GM12872 (cell line): ENCODE measurements at regions not wholly inside any gene's neighbourhood (a gene's known extent, or its start where the extent isn't known, plus 50 kb on each side); places are given as distances from the start of the nearest gene placed in this dataset.

Source experiments
- TF ChIP-seq, protein P1 (sequence below): IDR thresholded peaks from 3 replicates; pipeline ENCODE4 v1.5.1; 2011; ENCODE audit warnings: low read depth, mild to moderate bottlenecking, low read length, moderate library complexity; ENCODE audit not compliant: insufficient read depth

GRCh38 chr4:176925962-176926361 is 133.2 kb upstream of the VEGFC start:
- TF ChIP-seq, protein P1, sequence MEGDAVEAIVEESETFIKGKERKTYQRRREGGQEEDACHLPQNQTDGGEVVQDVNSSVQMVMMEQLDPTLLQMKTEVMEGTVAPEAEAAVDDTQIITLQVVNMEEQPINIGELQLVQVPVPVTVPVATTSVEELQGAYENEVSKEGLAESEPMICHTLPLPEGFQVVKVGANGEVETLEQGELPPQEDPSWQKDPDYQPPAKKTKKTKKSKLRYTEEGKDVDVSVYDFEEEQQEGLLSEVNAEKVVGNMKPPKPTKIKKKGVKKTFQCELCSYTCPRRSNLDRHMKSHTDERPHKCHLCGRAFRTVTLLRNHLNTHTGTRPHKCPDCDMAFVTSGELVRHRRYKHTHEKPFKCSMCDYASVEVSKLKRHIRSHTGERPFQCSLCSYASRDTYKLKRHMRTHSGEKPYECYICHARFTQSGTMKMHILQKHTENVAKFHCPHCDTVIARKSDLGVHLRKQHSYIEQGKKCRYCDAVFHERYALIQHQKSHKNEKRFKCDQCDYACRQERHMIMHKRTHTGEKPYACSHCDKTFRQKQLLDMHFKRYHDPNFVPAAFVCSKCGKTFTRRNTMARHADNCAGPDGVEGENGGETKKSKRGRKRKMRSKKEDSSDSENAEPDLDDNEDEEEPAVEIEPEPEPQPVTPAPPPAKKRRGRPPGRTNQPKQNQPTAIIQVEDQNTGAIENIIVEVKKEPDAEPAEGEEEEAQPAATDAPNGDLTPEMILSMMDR: no peak

DNA sequence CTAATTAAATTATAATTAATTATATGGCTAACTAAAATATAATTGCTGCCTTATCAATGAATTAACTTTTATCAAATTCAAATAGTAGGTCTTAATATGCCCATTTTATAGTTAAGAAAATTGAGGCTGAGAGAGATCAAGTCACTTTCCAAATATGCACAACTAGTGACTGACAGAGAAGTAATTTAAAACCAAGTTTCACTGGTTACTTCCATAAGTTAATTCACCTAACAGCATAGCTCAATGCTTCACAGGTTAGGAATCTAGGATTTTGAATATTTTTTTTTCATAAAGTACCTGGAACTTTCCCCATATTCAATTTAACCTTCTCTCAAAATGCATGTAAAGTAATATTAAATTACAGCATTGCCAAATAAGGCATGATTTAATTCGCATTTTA is 134.4 kb upstream of the VEGFC start:
- TF ChIP-seq, protein P1: no peak

DNA sequence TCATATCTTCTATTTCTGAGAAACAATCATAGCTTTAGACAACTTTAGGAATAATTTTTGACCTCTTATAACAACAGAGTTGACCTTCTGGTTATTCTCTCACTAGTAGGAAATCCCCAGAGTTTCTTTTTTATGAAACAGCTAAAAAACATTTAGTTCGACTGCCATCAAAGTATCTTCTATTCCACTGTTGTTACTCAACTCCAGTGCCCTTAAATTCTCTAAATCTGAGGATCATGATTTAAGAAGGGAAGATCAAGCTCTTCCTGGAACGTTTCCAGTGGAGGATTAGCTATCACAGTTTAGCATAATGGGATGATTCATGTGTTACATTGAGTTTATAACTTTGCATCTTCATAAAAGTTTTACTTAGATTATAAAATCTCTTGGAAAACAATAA is 134.9 kb upstream of the VEGFC start:
- TF ChIP-seq, protein P1: no peak

DNA sequence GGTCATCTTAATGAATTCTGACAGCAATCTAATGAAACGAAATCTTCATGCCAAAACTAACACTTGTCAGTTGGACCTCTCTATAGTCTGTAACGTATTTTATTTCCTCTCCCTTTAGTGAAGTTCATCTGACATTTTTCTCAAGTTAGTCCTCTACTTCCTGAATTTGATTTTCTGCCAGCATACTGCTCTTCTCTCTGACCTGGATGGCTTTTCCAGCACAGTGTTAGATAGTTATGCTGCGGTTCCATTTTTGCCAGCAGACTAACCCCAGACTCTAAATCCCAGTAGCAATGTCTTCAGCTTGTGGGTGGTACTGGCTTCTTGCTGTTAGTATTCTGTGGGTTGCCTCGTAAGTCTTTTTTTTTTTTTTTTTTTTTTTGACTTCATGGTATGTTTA is 146.7 kb upstream of the VEGFC start:
- TF ChIP-seq, protein P1: no peak

DNA sequence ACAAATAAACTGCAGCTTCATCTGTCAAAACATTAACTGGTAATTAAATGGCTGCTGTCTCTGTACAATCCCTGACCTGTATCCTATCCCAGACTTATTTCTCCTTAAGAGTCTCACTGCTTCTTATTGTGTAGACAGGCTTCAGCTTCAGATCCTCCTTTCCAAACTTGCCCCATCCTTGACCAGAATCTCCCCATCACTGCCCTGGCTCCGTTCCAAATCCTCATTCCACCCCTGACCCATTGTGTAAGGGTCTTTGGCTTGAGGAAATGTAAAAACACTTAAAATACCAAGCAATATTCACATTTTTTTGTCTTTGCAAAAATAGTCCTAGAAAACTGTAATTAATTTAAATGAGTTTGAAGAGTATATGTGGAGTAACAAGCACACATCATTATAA is 152.6 kb upstream of the VEGFC start:
- TF ChIP-seq, protein P1: no peak

DNA sequence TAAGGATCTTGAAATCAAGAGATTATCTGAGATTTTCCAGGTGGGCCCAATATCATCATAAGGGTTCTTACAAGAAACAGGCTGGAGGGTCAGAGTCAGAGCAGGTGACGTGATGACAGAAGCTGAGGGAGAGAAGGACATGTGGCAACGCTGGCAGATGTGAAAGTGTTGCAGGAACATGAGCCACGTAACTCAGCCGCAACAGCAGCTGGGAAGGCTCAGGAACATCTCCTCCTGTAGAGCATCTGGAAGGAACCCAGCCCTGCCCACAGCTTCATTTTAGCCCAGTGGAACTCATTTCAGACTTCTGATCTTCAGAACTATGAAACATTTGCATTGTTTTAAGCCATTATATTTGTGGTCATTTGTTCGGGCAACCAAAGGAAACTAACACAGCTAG is 156.3 kb upstream of the VEGFC start:
- TF ChIP-seq, protein P1: no peak

DNA sequence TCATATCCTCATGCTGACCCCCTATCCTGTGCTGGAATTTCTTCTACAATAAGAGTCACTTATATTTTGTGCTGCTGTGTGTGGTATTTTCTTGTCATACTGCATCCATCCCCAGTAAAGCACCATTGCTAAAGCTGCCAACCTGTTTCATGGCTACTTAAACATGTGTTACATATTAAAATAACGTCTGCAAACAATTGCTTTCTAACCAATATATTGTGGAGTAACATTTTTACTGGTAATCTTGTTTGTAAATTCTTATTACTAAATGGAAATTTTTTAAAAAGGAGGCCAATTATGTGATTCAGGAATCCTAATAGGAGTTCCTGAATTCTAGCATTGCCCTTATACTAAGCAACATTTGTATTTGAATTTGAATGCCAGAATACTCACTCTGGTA is 160.3 kb upstream of the VEGFC start:
- TF ChIP-seq, protein P1: no peak
